ENCODE measurements at regions not wholly inside any gene's neighbourhood (a gene's known extent, or its start where the extent isn't known, plus 50 kb on each side); places are given as distances from the start of the nearest gene placed in this dataset.

DNA sequence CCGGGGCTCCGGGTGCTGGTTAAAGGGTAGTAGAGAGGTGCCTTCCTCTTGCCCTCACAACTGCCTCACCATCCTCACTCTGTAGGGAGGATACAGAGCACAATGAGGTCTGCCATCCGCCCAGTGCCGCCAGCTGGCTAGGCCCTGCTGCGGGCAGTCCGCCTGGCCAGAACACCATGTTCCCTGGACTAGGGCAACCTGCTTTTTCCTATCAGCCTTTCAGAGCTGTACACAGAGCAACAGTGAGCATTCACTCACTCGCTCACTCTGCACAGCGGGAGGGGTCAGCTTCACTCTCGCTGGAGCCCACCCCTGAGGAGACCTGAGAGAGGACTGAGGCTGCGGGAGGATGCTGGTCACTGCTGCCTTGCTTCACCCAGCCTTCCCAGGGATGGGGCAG, 218.7 kb upstream of the CHRNA7 start:
- H3K36me3 ChIP-seq (ENCODE audit: low read depth), result no peaks in the 10 kb centered on the region
- no peaks in the 10 kb centered on the region for H3K27me3 ChIP-seq (ENCODE audit: insufficient read depth, poor library complexity, severe bottlenecking)
- ATAC-seq (ENCODE audit: low read depth), result no peak
- H3K4me3 ChIP-seq (ENCODE audit: severe bottlenecking), result no peak overlapping the region
- H3K9me3 ChIP-seq (ENCODE audit: severe bottlenecking), result no peaks in the 10 kb centered on the region
- no peak for DNase-seq (ENCODE audit: low spot score)
- TF ChIP-seq, protein P1, sequence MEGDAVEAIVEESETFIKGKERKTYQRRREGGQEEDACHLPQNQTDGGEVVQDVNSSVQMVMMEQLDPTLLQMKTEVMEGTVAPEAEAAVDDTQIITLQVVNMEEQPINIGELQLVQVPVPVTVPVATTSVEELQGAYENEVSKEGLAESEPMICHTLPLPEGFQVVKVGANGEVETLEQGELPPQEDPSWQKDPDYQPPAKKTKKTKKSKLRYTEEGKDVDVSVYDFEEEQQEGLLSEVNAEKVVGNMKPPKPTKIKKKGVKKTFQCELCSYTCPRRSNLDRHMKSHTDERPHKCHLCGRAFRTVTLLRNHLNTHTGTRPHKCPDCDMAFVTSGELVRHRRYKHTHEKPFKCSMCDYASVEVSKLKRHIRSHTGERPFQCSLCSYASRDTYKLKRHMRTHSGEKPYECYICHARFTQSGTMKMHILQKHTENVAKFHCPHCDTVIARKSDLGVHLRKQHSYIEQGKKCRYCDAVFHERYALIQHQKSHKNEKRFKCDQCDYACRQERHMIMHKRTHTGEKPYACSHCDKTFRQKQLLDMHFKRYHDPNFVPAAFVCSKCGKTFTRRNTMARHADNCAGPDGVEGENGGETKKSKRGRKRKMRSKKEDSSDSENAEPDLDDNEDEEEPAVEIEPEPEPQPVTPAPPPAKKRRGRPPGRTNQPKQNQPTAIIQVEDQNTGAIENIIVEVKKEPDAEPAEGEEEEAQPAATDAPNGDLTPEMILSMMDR (IDR thresholded peaks at IDR 0.05; ENCODE audit: poor library complexity, severe bottlenecking), result no peak
- H3K27ac ChIP-seq (ENCODE audit: poor library complexity, severe bottlenecking), result no peak overlapping the region
- H3K4me1 ChIP-seq (ENCODE audit: insufficient read depth, poor library complexity, severe bottlenecking), result no peaks in the 10 kb centered on the region

DNA sequence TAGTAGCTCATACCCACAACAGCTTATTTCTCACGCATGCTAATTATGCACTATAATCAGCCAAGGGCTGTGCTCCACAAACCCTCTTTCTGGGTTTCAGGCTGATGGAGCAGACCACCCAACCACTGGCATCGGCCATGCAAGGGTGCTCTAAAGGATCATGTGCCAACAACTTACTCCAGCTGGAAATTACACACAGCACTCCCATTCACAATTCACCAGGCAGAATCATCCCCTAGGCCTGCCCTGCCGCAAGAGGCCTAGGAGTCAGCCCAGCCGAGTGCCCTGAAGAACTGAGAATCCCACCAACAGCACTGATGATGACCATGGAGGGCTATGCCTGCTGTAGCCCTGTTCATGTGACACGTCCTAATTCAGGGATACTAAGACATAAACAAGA, 216.2 kb upstream of the CHRNA7 start:
- H3K4me1 ChIP-seq (ENCODE audit: insufficient read depth, poor library complexity, severe bottlenecking), result no peaks in the 10 kb centered on the region
- H3K36me3 ChIP-seq (ENCODE audit: low read depth), result no peaks in the 10 kb centered on the region
- DNase-seq (ENCODE audit: low spot score) (no peak), ATAC-seq (ENCODE audit: low read depth) (no peak)
- H3K9me3 ChIP-seq (ENCODE audit: severe bottlenecking), result no peaks in the 10 kb centered on the region
- H3K27me3 ChIP-seq (ENCODE audit: insufficient read depth, poor library complexity, severe bottlenecking), result no peaks in the 10 kb centered on the region
- no peak overlapping the region for H3K4me3 ChIP-seq (ENCODE audit: severe bottlenecking)
- H3K27ac ChIP-seq (ENCODE audit: poor library complexity, severe bottlenecking), result no peak overlapping the region
- TF ChIP-seq, protein P1 (IDR thresholded peaks at IDR 0.05; ENCODE audit: poor library complexity, severe bottlenecking), result no peak

DNA sequence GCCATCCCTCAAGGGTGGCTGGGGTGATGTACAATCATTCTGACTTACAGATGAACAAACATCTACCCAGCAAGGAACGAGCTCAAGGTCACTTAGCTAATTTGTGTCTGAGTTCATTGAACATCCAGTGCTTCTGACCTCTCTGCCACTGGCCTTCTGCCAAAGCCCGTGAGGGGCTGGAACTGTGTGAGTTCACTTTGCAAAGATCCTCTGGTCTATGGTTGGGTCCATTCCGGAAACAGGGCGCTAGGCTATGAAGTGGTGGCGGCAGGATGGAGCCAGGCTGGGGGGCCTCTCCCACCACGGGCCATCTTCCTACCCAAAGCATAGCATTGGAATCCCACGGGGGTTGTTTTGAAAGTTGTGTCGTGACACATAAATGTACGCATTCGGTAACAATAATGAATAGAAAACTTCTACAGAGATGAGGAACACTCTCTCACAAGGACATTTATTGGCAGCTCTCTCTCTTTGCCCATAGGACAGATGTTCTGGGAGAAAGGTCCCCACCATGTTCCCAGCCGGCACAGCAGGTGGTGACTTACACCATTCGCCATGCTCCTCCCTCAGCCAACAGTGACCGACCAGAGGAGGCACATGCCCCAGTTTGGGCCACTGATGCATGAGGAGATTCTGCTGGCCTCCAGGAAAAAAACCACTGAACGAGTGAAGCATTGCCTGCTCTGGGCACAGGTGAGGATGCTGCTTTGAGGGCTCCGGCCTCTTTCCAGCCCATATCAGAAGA, 214.7 kb upstream of the CHRNA7 start:
- Histone ChIP-seq H3K36me3 (ENCODE audit: low read depth) (no peaks in the 10 kb centered on the region), H3K9me3 (ENCODE audit: severe bottlenecking) (no peaks in the 10 kb centered on the region), H3K27me3 (ENCODE audit: insufficient read depth, poor library complexity, severe bottlenecking) (peaks cover 3% of the 10 kb centered on the region), H3K4me3 (ENCODE audit: severe bottlenecking) (no peak overlapping the region), H3K27ac (ENCODE audit: poor library complexity, severe bottlenecking) (no peak overlapping the region), H3K4me1 (ENCODE audit: insufficient read depth, poor library complexity, severe bottlenecking) (no peaks in the 10 kb centered on the region)
- DNase-seq (ENCODE audit: low spot score) (no peak), ATAC-seq (ENCODE audit: low read depth) (no peak)
- TF ChIP-seq, protein P1 (IDR thresholded peaks at IDR 0.05; ENCODE audit: poor library complexity, severe bottlenecking), result no peak

DNA sequence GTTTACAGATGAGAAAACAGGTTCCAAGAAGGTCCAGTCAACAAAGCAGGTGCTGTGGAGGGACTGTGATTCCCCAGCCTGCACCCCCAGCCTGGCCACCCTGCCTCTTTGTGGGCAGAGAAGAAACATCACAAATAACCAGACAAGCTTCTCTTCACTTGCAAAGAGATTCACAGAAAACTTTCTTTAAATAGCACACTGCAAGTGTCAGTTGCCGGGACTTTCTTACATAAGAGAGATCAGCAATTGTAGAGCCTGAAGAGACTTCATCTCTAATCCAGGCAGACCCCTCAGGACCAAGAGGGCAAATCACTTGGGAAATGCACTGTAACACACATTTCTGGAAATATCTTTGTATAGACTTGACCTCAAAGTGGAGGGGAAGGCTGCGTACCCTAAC, 207.9 kb upstream of the CHRNA7 start:
- no peak overlapping the region for H3K4me3 ChIP-seq (ENCODE audit: severe bottlenecking)
- no peak overlapping the region for H3K27ac ChIP-seq (ENCODE audit: poor library complexity, severe bottlenecking)
- no peak for DNase-seq (ENCODE audit: low spot score)
- H3K4me1 ChIP-seq (ENCODE audit: insufficient read depth, poor library complexity, severe bottlenecking), result no peaks in the 10 kb centered on the region
- H3K36me3 ChIP-seq (ENCODE audit: low read depth), result no peaks in the 10 kb centered on the region
- TF ChIP-seq, protein P1 (IDR thresholded peaks at IDR 0.05; ENCODE audit: poor library complexity, severe bottlenecking), result no peak
- H3K9me3 ChIP-seq (ENCODE audit: severe bottlenecking), result no peaks in the 10 kb centered on the region
- H3K27me3 ChIP-seq (ENCODE audit: insufficient read depth, poor library complexity, severe bottlenecking), result peaks cover 21% of the 10 kb centered on the region
- no peak for ATAC-seq (ENCODE audit: low read depth)

DNA sequence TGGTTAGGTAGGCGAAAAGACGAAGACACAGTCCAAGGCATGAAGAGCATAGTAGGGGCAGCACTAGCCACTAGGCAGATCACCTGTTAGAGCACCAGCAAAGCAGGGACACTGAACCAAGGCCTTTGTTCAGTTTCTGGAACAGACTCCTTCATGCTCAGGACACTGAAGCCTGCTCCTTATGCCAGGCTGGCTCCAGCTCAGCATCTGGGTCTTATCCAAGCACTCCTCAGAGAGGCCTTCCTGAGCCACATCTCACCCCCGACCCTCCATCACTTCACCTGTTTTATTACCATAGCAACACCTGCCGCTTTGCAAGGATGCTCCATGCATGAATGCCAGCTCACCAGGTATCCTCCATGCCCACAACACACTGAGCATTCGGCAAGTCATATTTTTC, 206.3 kb upstream of the CHRNA7 start:
- no peak for ATAC-seq (ENCODE audit: low read depth)
- H3K27me3 ChIP-seq (ENCODE audit: insufficient read depth, poor library complexity, severe bottlenecking), result peaks cover 21% of the 10 kb centered on the region
- TF ChIP-seq, protein P1 (IDR thresholded peaks at IDR 0.05; ENCODE audit: poor library complexity, severe bottlenecking), result no peak
- H3K9me3 ChIP-seq (ENCODE audit: severe bottlenecking), result no peaks in the 10 kb centered on the region
- H3K4me1 ChIP-seq (ENCODE audit: insufficient read depth, poor library complexity, severe bottlenecking), result no peaks in the 10 kb centered on the region
- no peak overlapping the region for H3K4me3 ChIP-seq (ENCODE audit: severe bottlenecking)
- no peak for DNase-seq (ENCODE audit: low spot score)
- H3K27ac ChIP-seq (ENCODE audit: poor library complexity, severe bottlenecking), result no peak overlapping the region
- H3K36me3 ChIP-seq (ENCODE audit: low read depth), result no peaks in the 10 kb centered on the region
